ENCODE measurements at regions not wholly inside any gene's neighbourhood (a gene's known extent, or its start where the extent isn't known, plus 50 kb on each side); places are given as distances from the start of the nearest gene placed in this dataset.

DNA sequence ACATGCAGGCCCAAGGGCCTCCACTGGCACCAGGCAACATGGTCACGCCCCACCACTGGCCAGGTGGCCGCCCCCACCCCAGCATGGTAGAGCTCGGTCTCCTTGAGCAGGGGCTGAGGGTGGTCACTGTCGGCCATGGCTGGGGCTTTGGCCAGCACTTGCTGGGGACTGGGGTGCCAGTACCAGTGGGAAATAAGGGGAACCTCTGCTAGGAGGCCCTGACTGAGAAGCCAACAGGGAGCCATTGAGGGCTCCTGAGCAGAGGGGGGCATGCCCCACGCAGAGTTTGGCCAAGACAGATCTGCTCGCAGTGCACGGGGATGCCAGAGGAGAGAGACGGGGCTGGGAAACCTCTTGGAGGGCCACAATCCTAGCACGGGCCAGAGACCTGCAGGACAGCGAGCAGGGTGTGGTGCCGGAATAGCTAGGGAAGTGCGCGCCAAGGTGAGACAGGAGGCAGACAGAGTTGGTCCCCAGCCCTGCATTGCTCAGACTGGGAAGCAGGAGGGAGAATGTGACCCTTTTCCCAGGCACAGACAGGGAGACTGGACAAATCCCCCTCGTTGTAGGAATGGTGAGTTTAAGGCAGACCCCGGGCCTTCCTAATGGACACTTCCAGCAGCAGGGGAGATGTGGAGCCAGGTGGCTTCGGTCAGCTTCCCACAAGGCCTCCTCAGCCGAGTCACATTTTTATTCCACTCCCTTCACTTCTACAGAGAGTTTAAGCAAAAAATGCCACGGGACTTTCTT is 179.0 kb upstream of the CST7 start:
- TF ChIP-seq, protein P1, sequence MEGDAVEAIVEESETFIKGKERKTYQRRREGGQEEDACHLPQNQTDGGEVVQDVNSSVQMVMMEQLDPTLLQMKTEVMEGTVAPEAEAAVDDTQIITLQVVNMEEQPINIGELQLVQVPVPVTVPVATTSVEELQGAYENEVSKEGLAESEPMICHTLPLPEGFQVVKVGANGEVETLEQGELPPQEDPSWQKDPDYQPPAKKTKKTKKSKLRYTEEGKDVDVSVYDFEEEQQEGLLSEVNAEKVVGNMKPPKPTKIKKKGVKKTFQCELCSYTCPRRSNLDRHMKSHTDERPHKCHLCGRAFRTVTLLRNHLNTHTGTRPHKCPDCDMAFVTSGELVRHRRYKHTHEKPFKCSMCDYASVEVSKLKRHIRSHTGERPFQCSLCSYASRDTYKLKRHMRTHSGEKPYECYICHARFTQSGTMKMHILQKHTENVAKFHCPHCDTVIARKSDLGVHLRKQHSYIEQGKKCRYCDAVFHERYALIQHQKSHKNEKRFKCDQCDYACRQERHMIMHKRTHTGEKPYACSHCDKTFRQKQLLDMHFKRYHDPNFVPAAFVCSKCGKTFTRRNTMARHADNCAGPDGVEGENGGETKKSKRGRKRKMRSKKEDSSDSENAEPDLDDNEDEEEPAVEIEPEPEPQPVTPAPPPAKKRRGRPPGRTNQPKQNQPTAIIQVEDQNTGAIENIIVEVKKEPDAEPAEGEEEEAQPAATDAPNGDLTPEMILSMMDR (IDR thresholded peaks at IDR 0.05; ENCODE audit: partially characterized antibody, unreplicated experiment): no peak
- no peak overlapping the region for H3K27ac Mint-ChIP-seq (ENCODE audit: unreplicated experiment)
- no peak for DNase-seq
- H3K9me3 Mint-ChIP-seq (ENCODE audit: unreplicated experiment): peaks cover 4% of the 10 kb centered on the region
- H3K4me3 Mint-ChIP-seq (ENCODE audit: unreplicated experiment): no peak overlapping the region
- H3K4me1 Mint-ChIP-seq (ENCODE audit: low read depth, unreplicated experiment): no peaks in the 10 kb centered on the region
- peaks cover 4% of the 10 kb centered on the region for H3K27me3 Mint-ChIP-seq (ENCODE audit: unreplicated experiment)
- peaks cover 9% of the 10 kb centered on the region for H3K36me3 Mint-ChIP-seq (ENCODE audit: unreplicated experiment)

DNA sequence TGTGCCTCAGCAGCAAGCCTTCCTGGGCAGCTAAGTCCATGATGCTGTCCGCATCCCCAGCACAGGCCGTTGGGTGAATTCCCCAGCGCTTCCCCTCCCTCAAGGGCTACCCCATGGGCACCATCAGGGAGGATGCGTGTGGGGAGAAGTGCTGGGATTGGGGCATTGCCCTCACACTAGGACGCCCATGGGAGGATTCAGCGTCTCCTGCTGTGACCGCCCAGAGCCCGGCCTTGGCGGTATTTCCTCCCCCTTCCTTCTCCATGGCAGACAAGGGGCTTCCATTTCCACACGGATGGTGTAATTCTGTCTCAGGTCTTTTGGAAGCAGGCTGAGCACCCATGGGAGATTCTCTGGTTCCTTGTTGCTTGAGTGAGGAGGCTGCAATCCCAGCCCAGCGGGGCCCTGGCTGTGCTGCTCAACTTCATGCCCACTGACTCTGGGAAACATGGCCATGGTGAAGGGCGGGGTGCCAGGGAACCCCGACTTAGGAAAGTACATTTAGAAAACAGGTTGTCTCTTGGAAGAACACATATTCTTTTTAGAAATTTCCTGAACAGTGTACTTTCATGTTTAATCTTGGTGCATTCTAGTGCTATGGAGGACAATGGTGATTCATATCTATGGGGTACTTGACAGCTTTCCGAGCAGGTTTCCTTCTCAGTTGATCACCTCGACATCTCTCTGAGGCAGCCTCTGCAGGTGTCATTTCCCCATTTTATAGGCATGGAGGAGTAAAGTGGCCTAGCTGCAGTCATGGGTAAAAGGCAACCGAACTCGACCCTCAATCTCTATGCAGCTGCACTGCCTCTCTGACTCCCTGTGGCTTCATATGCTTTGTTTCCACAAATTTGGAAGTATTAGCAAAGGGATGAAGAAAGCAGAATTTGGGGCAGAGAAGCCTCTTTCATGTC is 178.2 kb upstream of the CST7 start:
- DNase-seq: no peak
- H3K27me3 Mint-ChIP-seq (ENCODE audit: unreplicated experiment): peaks cover 4% of the 10 kb centered on the region
- H3K4me1 Mint-ChIP-seq (ENCODE audit: low read depth, unreplicated experiment): no peaks in the 10 kb centered on the region
- H3K36me3 Mint-ChIP-seq (ENCODE audit: unreplicated experiment): peaks cover 10% of the 10 kb centered on the region
- H3K27ac Mint-ChIP-seq (ENCODE audit: unreplicated experiment): no peak overlapping the region
- H3K4me3 Mint-ChIP-seq (ENCODE audit: unreplicated experiment): no peak overlapping the region
- TF ChIP-seq, protein P1 (IDR thresholded peaks at IDR 0.05; ENCODE audit: partially characterized antibody, unreplicated experiment): no peak
- H3K9me3 Mint-ChIP-seq (ENCODE audit: unreplicated experiment): peaks cover 2% of the 10 kb centered on the region

DNA sequence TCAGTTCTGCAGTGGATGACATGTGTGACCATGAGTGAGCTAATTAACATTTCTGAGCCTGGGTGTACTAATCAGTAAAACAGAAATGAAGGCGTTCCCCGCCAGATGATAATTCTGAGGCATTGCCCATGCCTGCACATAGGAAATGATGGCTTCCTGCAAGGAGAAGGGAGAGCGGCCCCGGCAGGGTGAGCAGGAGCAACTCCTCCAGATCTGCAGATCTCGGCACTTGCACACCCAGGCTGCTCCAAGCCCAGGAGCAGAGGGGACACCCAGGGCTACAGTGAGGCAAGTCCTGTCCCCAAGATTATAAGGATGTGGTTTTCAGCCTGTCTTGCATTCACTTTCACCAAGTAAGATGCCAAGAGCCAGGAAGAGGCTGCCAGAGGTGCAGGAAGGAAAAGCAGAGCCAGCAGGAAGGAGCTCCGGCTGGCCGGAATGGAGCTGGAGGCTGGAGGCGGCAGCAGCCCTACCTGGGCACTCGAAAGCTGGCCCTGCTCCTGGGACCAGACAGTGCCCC is 177.5 kb upstream of the CST7 start:
- H3K27me3 Mint-ChIP-seq (ENCODE audit: unreplicated experiment): peaks cover 2% of the 10 kb centered on the region
- no peak overlapping the region for H3K4me3 Mint-ChIP-seq (ENCODE audit: unreplicated experiment)
- no peak overlapping the region for H3K27ac Mint-ChIP-seq (ENCODE audit: unreplicated experiment)
- DNase-seq: no peak
- H3K36me3 Mint-ChIP-seq (ENCODE audit: unreplicated experiment): peaks cover 16% of the 10 kb centered on the region
- H3K4me1 Mint-ChIP-seq (ENCODE audit: low read depth, unreplicated experiment): no peaks in the 10 kb centered on the region
- peaks cover 2% of the 10 kb centered on the region for H3K9me3 Mint-ChIP-seq (ENCODE audit: unreplicated experiment)
- TF ChIP-seq, protein P1 (IDR thresholded peaks at IDR 0.05; ENCODE audit: partially characterized antibody, unreplicated experiment): no peak

DNA sequence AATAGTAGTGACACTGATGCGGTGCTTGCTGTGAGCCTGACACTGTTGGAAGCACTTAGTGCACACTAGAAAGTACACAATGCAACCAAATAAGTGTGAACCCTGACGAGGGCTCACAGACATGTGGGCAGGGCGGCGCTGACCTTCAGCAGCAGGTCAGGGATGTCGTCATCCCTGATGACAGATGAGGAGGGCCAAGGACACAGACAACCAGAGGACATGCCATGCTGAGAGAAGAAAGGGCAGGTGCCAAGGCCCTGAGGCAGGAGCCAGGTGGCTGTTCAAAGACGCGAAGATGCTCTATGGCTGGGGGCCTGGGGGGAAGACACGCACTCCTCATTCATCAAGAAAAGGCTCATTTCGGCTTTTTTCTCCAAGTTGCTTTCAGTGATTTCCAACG is 176.4 kb upstream of the CST7 start:
- no peak for DNase-seq
- peaks cover 5% of the 10 kb centered on the region for H3K9me3 Mint-ChIP-seq (ENCODE audit: unreplicated experiment)
- peaks cover 4% of the 10 kb centered on the region for H3K27me3 Mint-ChIP-seq (ENCODE audit: unreplicated experiment)
- peaks cover 17% of the 10 kb centered on the region for H3K36me3 Mint-ChIP-seq (ENCODE audit: unreplicated experiment)
- no peak overlapping the region for H3K27ac Mint-ChIP-seq (ENCODE audit: unreplicated experiment)
- no peak overlapping the region for H3K4me3 Mint-ChIP-seq (ENCODE audit: unreplicated experiment)
- peaks cover 3% of the 10 kb centered on the region for H3K4me1 Mint-ChIP-seq (ENCODE audit: low read depth, unreplicated experiment)
- TF ChIP-seq, protein P1 (IDR thresholded peaks at IDR 0.05; ENCODE audit: partially characterized antibody, unreplicated experiment): no peak

Data from glutamatergic neuron (in vitro differentiated cells).